ENCODE measurements at regions not wholly inside any gene's neighbourhood (a gene's known extent, or its start where the extent isn't known, plus 50 kb on each side); places are given as distances from the start of the nearest gene placed in this dataset.

DNA sequence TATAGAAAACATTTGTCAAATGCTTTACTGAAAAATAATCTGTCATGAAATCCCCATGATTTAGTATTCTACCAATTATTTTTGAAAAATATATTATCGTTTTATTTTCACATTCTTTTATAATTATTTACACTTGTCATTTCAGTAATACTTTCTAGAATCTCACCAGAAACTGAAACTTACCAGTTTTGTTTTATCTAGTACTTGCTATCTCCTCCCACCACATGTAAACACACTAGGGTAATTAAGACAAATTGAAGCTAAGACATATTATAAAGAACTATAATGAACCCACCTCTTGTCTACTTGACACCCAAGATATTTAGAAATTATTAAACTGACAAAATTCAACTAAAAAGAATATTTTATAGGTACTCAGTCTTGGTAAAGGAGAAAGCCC lies 51.5 kb upstream of the GRM3 start:
- H3K4me1 ChIP-seq, result no peaks in the 10 kb centered on the region
- no peaks in the 10 kb centered on the region for H3K27me3 ChIP-seq (replicated peaks in 1 of 7)
- no peak overlapping the region for H3K4me3 ChIP-seq
- no peak for DNase-seq
- TF ChIP-seq, protein P1, sequence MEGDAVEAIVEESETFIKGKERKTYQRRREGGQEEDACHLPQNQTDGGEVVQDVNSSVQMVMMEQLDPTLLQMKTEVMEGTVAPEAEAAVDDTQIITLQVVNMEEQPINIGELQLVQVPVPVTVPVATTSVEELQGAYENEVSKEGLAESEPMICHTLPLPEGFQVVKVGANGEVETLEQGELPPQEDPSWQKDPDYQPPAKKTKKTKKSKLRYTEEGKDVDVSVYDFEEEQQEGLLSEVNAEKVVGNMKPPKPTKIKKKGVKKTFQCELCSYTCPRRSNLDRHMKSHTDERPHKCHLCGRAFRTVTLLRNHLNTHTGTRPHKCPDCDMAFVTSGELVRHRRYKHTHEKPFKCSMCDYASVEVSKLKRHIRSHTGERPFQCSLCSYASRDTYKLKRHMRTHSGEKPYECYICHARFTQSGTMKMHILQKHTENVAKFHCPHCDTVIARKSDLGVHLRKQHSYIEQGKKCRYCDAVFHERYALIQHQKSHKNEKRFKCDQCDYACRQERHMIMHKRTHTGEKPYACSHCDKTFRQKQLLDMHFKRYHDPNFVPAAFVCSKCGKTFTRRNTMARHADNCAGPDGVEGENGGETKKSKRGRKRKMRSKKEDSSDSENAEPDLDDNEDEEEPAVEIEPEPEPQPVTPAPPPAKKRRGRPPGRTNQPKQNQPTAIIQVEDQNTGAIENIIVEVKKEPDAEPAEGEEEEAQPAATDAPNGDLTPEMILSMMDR (IDR thresholded peaks at IDR 0.05 in 8 of 11, conservative IDR thresholded peaks at IDR 0.05 in 3 of 11), result no peak
- no peak for TF ChIP-seq POLR2A (IDR thresholded peaks at IDR 0.05)
- TF ChIP-seq POLR2AphosphoS5 (IDR thresholded peaks at IDR 0.05), result no peak
- no peaks in the 10 kb centered on the region for H3K36me3 ChIP-seq
- intact Hi-C loops (cut with DNase I; ENCODE audit: low total_unique reads), result no loop called here
- H3K9me3 ChIP-seq, result peaks cover 0 to 11% (median 4%) of the 10 kb centered on the region in 8 donors
- no peak overlapping the region for H3K27ac ChIP-seq
- 40 to 75% (median 71%) methylated on average over 1 of the region's 1 CpG for WGBS, 5 donors

DNA sequence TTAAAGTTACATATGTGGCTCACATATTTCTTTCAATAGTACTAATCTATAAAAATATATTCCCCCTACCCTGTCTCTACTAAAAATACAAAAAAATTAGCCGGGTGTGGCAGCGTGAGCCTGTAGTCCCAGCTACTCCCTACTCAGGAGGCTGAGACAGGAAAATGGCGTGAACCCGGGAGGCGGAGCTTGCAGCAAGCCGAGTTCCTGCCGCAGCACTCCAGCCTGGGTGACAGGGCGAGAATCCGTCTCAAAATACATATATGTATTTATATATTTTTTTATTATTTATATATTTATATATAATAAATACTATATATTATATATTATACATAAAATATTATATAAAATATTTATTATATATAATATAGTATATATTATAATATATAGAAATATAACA lies 69.7 kb upstream of the GRM3 start:
- Histone ChIP-seq H3K36me3 (no peaks in the 10 kb centered on the region), H3K4me1 (no peaks in the 10 kb centered on the region), H3K9me3 (peaks cover 0 to 16% (median 0%) of the 10 kb centered on the region in 8 donors), H3K27me3 (replicated peaks in 1 of 7) (no peaks in the 10 kb centered on the region), H3K27ac (no peak overlapping the region), H3K4me3 (no peak overlapping the region)
- 93 to 98% (median 94%) methylated on average over 9 of the region's 9 CpGs for WGBS, 5 donors
- DNase-seq, result no peak
- intact Hi-C loops (cut with DNase I; ENCODE audit: low total_unique reads), result loop anchor here (10.0 kb wide), 1 partner anchor 261 kb away; no protein-coding TSS in a partner anchor
- TF ChIP-seq POLR2A (IDR thresholded peaks at IDR 0.05) (no peak), POLR2AphosphoS5 (IDR thresholded peaks at IDR 0.05) (no peak)
- TF ChIP-seq, protein P1 (IDR thresholded peaks at IDR 0.05 in 8 of 11, conservative IDR thresholded peaks at IDR 0.05 in 3 of 11), result no peak

DNA sequence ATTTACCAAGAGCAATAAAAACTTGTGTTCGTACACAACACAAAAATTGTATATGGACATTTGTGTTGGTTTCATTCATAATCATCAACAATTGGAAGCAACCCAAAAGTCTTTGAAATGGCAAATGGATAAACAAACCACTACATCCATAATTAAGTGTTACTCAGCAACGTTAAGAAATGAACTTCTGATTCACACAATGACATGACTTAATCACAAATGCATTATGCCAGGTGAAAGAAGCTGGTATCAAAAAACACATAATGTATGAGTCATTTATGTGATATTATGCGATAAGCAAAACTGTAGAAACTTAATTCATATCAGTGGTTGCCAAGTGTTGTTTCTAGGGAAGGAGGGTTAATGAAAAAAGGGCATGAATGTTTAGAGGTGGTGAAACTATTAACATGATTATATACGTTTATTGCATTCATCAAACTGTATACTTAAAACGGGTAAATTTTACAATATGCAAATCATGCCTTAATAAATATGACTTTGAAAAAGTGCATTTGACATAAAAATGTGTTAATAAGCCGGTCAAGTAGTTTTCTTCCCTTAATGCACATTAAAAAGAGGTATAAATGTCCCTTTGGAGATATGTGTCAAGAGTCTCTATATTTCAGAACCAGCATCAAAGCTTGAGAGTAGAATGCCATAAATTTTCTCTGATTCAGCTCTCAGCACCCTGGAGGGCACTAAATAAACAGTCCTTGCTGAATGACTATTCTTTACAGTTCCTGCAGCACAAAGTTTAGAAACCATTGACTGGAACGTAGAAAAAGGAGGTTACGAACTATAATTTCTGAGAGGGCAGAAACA lies 84.8 kb upstream of the GRM3 start:
- Histone ChIP-seq H3K4me3 (no peak overlapping the region), H3K27ac (no peak overlapping the region), H3K9me3 (no peaks in the 10 kb centered on the region), H3K27me3 (replicated peaks in 1 of 7) (no peaks in the 10 kb centered on the region), H3K36me3 (no peaks in the 10 kb centered on the region), H3K4me1 (no peaks in the 10 kb centered on the region)
- 65 to 69% (median 67%) methylated on average over 8 of the region's 8 CpGs for WGBS, 5 donors
- no peak for DNase-seq
- TF ChIP-seq, protein P1 (IDR thresholded peaks at IDR 0.05 in 8 of 11, conservative IDR thresholded peaks at IDR 0.05 in 3 of 11), result no peak
- TF ChIP-seq POLR2AphosphoS5 (IDR thresholded peaks at IDR 0.05) (no peak), POLR2A (IDR thresholded peaks at IDR 0.05) (no peak)
- intact Hi-C loops (cut with DNase I; ENCODE audit: low total_unique reads), result no loop called here

DNA sequence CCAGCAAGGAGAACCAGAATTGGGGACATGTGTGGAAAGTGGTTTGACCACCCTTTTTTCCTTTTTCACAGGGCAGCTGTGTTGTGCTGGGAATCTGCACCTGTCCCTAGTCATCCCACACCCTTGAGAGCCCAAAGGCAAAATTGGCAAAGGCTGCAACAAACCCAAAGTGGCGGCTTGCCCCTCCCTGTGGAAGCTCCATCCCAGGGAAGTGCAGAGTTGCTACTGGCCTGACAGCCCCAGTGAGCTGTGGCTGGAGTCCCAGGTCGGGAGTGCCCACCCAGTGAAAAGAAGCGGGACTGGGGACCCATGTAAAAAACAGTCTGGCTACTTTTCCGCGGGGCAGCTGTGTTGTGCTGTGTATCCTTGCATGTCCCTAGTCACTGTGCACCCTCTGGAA lies 109.1 kb upstream of the GRM3 start:
- Histone ChIP-seq H3K27ac (no peak overlapping the region), H3K9me3 (peaks cover 0 to 25% (median 15%) of the 10 kb centered on the region in 8 donors), H3K27me3 (replicated peaks in 1 of 7) (no peaks in the 10 kb centered on the region), H3K36me3 (no peaks in the 10 kb centered on the region), H3K4me1 (no peaks in the 10 kb centered on the region), H3K4me3 (no peak overlapping the region)
- DNase-seq, result peak; percentile 53
- TF ChIP-seq POLR2AphosphoS5 (IDR thresholded peaks at IDR 0.05), result no peak
- TF ChIP-seq POLR2A (IDR thresholded peaks at IDR 0.05), result no peak
- TF ChIP-seq, protein P1 (IDR thresholded peaks at IDR 0.05 in 8 of 11, conservative IDR thresholded peaks at IDR 0.05 in 3 of 11), result no peak
- intact Hi-C loops (cut with DNase I; ENCODE audit: low total_unique reads), result no loop called here
- WGBS, 5 donors, result 81 to 90% (median 83%) methylated on average over 4 to 5 of the region's 5 CpGs

All from spleen (tissue), 11 donors.